HepG2 (cell line): ENCODE measurements at regions not wholly inside any gene's neighbourhood (a gene's known extent, or its start where the extent isn't known, plus 50 kb on each side); places are given as distances from the start of the nearest gene placed in this dataset.
"Not testable (repeated sequence)": the region's sequence is repeated elsewhere in the genome, so short reads cannot be mapped to it uniquely, and the experiment has no call there.

ENCODE experiments used
- ATAC-seq: fragments of 200-7000 bp; cut with Tn5 transposase; 3 replicates; pipeline ENCODE4 v1.9.1; 2020; ENCODE audit warnings: mild to moderate bottlenecking, moderate library complexity
- BruUV-seq: library from RNA; stranded (reverse); fragments of 400-500 nt; replicated peaks from 2 replicates; lab custom pipeline; 2021; lab: Mats Ljungman, UMichigan
- CTCF ChIA-PET: fragments of 300-600 bp; formaldehyde crosslinking; extraction: SDS; loops from one replicate; lab custom pipeline; 2021; ENCODE audit warnings: low total read pairs, inconsistent platforms, low intra/inter-chr PET ratio; lab: Yijun Ruan, JAX
- POLR2A ChIA-PET: fragments of 350-600 bp; sonication (Branson Sonifier 250); formaldehyde crosslinking; loops from one replicate; lab custom pipeline; 2020; ENCODE audit warnings: antibody characterized with exemption, inconsistent platforms; lab: Yijun Ruan, JAX
- DNase-seq: peaks from one replicate; pipeline ENCODE4 v3.0.0-alpha.2; 2015; ENCODE audit warnings: low spot score
- FAIRE-seq: peaks from 3 replicates; lab custom pipeline; 2011; peaks lifted over from hg19 to GRCh38; lab: Jason Lieb, UNC
- H2AFZ ChIP-seq: one replicate; pipeline ENCODE4 v1.6.1; 2011; ENCODE audit warnings: low read length, inconsistent platforms
- H3K27ac ChIP-seq: fragments of 300-600 bp; 3 replicates; pipeline ENCODE4 v1.8.0; 2011; ENCODE audit warnings: mixed run types, mild to moderate bottlenecking, mixed read lengths, low read length, inconsistent platforms; ENCODE audit not compliant: insufficient read depth; ENCODE audit errors: extremely low read length
- H3K27me3 ChIP-seq, 2 experiments: fragments of 200-600 bp in 1 of 2; 2 replicates in 1 of 2; 3 replicates in 1 of 2; pipeline versions ENCODE4 v1.6.0 to v1.8.0; 2011; ENCODE audit warnings: low read length in 2 of 2, mild to moderate bottlenecking in 2 of 2, moderate library complexity in 2 of 2, inconsistent platforms in 1 of 2; ENCODE audit not compliant: insufficient read depth in 2 of 2, control insufficient read depth in 1 of 2
- H3K36me3 ChIP-seq, 2 experiments: fragments of 200-600 bp in 1 of 2; replicated peaks in 1 of 2; 2 replicates in 1 of 2; 3 replicates in 1 of 2; pipeline versions ENCODE4 v1.5.1 to v1.8.0; 2011; ENCODE audit warnings: low read length in 2 of 2, inconsistent platforms in 1 of 2; ENCODE audit not compliant: insufficient read depth in 2 of 2, control insufficient read depth in 1 of 2
- H3K4me1 ChIP-seq: 2 replicates; pipeline ENCODE4 v1.5.1; 2012; ENCODE audit warnings: low read length, inconsistent platforms; ENCODE audit not compliant: insufficient read depth
- H3K4me2 ChIP-seq: 2 replicates; pipeline ENCODE4 v1.6.0; 2011; ENCODE audit warnings: low read depth, low read length, inconsistent platforms
- H3K4me3 ChIP-seq, 3 experiments: fragments of 200-600 bp in 1 of 3; sonication (generic), shearing (Covaris generic) in 1 of 3; replicated peaks in 1 of 3; 2 replicates each; pipeline ENCODE4 v1.5.1; 2011 to 2016; ENCODE audit warnings: low read length in 3 of 3, inconsistent platforms in 2 of 3, low read depth in 2 of 3, mild to moderate bottlenecking in 2 of 3, control low read depth in 1 of 3, mixed read lengths in 1 of 3; ENCODE audit not compliant: insufficient read depth in 1 of 3
- H3K79me2 ChIP-seq: one replicate; pipeline ENCODE4 v1.6.1; 2011; ENCODE audit warnings: low read length, inconsistent platforms; ENCODE audit not compliant: insufficient read depth
- H3K9ac ChIP-seq: 2 replicates; pipeline ENCODE4 v1.6.0; 2011; ENCODE audit warnings: mild to moderate bottlenecking, low read depth, low read length, inconsistent platforms; ENCODE audit not compliant: insufficient read depth
- H3K9me3 ChIP-seq: 2 replicates; pipeline ENCODE4 v1.5.1; 2012; ENCODE audit warnings: mild to moderate bottlenecking, low read length
- H4K20me1 ChIP-seq: 2 replicates; pipeline ENCODE4 v1.6.0; 2011; ENCODE audit warnings: inconsistent platforms, mild to moderate bottlenecking, low read length, moderate library complexity; ENCODE audit not compliant: insufficient read depth
- MAFF ChIP-seq: IDR thresholded peaks from 2 replicates; pipeline ENCODE4 v1.6.1; 2011; ENCODE audit warnings: low read depth, low read length, improper control_type of control experiment
- MAFK ChIP-seq, 2 experiments: IDR thresholded peaks in 1 of 2; conservative IDR thresholded peaks in 1 of 2; 2 replicates each; pipeline ENCODE4 v1.6.1; 2011; ENCODE audit warnings: improper control_type of control experiment in 2 of 2, low read length in 2 of 2
- MED1 ChIP-seq: sonication (generic); formaldehyde crosslinking; IDR thresholded peaks from 2 replicates; pipeline ENCODE4 v1.4.0; 2020; ENCODE audit warnings: missing genetic modification reagents
- WGBS: methylation state at CpG from one replicate; pipeline ENCODE4 v1.1.6; 2017; ENCODE audit warnings: low lambda C conversion rate; 5-methylcytosine and 5-hydroxymethylcytosine counted together
- in situ Hi-C: cut with HindIII; loops from 2 replicates; pipeline ENCODE4 v1.10.0; 2017; ENCODE audit warnings: low pct_unique_long_range_greater_than_20kb; ENCODE audit not compliant: extremely low pct_ligation_motif_present
- intact Hi-C: fragments of 100-400 bp; cut with micrococcal nuclease; formaldehyde crosslinking; loops from one replicate; pipeline ENCODE4 v1.10.0; 2022; ENCODE audit not compliant: unreplicated experiment

GRCh38 chr2:138874251-138874650, 94.1 kb upstream of the NXPH2 start:
- no peaks in the 10 kb centered on the region for H4K20me1 ChIP-seq
- no TSS peak for BruUV-seq
- H3K9ac ChIP-seq, result no peak overlapping the region
- peak; percentile 63; the same call in 1 of the 2 replicates for TF ChIP-seq MAFF
- TF ChIP-seq MED1 (CRISPR knock-in tag), result no peak
- TF ChIP-seq MAFK (conservative IDR thresholded peaks at IDR 0.05 in 1 of 2, IDR thresholded peaks at IDR 0.05 in 1 of 2; ENCODE audit: low read length in 2 of 2), result peak; percentile 45 to 81
- no peaks in the 10 kb centered on the region for H3K4me1 ChIP-seq
- no peak for FAIRE-seq
- ChIA-PET POLR2A (no interaction called here), CTCF (no interaction called here)
- no peak overlapping the region for H3K4me3 ChIP-seq
- no peak for ATAC-seq
- no peak overlapping the region for H3K27ac ChIP-seq
- in situ Hi-C loops, result no loop called here
- DNase-seq, result no peak
- intact Hi-C loops, result no loop called here
- WGBS, result 3% methylated on average over 1 of the region's 1 CpG
- no peaks in the 10 kb centered on the region for H3K27me3 ChIP-seq
- H2AFZ ChIP-seq, result no peak overlapping the region
- no peaks in the 10 kb centered on the region for H3K36me3 ChIP-seq
- H3K9me3 ChIP-seq, result no peaks in the 10 kb centered on the region
- H3K79me2 ChIP-seq, result no peaks in the 10 kb centered on the region
- H3K4me2 ChIP-seq, result no peak overlapping the region

DNA sequence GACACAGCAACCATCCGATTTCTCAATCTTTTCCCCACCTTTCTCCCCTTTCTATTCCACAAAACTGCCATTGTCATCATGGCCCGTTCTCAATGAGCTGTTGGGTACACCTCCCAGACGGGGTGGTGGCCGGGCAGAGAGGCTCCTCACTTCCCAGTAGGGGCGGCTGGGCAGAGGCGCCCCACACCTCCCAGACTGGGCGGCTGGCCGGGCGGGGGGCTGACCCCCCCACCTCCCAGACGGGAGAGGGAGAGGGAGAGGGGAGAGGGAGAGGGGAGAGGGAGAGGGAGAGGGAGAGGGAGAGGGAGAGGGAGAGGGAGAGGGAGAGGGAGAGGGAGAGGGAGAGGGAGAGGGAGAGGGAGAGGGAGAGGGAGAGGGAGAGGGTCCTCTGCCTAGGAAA, 91.9 kb upstream of the NXPH2 start:
- H3K4me1 ChIP-seq, ATAC-seq, BruUV-seq, H3K9ac ChIP-seq, H3K27ac ChIP-seq, H3K27me3 ChIP-seq, H3K36me3 ChIP-seq, DNase-seq, CTCF ChIA-PET, H2AFZ ChIP-seq, intact Hi-C loops, H3K4me3 ChIP-seq, in situ Hi-C loops, H4K20me1 ChIP-seq, POLR2A ChIA-PET, H3K4me2 ChIP-seq, FAIRE-seq, H3K9me3 ChIP-seq, H3K79me2 ChIP-seq: not testable (repeated sequence)
- WGBS, result 4% methylated on average over 8 of the region's 10 CpGs
